Activated naive CD4-positive, alpha-beta T cell treated with Interleukin-2 at 50 U/mL for 16 hours (primary cell): ENCODE measurements at regions not wholly inside any gene's neighbourhood (a gene's known extent, or its start where the extent isn't known, plus 50 kb on each side); places are given as distances from the start of the nearest gene placed in this dataset.
"Not testable (repeated sequence)": the region's sequence is repeated elsewhere in the genome, so short reads cannot be mapped to it uniquely, and the experiment has no call there.

Source experiments
- DNase-seq: peaks from one replicate; pipeline ENCODE4 v3.0.0-alpha.2; 2020

DNA sequence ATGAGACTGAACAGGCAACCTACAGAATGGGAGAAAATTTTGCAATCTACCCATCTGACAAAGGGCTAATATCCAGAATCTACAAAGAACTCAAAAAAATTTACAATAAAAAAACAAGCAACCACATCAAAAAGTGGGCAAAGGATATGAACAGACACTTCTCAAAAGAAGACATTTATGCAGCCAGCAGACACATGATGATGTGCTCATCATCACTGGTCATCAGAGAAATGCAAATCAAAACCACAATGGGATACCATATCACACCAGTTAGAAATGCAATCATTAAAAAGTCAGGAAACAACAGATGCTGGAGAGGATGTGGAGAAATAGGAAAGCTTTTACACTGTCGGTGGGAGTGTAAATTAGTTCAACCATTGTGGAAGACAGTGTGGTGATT lies 51.7 kb upstream of the PAXBP1 start:
- not testable (repeated sequence) for DNase-seq

DNA sequence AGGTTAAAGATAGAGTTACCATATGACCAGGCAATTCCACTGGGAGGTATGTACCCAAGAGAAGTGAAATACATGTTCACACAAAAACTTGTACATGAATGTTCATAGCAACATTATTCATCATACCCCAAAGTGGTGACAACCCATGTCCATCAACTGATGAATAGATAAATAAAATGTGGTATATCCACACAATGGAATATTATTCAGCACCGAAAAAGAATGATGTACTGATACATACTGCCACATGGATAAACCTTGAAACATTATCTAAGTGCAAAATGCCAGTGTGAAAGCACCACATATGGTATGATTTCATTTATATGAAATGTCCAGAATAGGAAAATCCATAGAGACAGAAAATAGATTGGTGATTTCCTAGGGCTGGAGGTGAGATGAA lies 53.4 kb upstream of the PAXBP1 start:
- no peak for DNase-seq

DNA sequence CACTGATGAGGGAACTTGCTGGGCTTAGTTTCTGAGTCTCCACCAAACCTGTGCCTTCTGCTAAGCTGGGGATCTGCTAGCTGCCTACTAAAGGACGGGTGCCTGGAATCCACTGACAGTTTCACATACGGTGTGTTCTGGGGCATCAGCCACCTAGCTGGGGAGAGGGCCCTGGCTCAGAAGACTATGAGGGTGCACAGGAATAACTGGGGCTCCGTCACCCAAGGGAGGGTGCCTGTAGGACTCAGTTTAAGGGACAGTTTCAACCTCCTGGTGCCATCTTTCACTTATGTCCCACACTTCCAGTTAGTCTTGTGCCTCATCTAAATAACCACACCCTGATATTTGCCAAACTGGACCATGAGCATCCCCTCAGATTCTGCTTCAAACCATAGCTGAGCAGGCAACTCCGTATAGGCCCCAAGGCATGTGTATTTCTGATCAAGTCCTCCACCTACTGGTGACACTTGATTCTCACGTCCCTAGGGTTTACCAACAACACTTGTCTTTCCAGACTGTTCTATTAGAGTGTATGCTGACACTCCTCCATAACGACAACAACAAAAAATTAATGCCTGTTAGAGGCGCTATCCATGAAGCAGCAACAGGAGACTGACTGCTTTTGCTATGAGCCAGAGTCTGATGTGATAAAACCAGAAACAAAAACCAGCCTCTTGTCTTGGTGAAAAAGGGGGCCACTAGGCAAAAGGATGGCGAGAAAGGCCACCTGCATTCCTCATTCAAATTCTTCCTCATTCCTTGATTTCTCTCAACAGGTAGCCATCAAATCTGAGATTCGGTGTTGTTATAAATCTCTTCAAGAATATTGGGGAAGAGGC lies 55.0 kb upstream of the PAXBP1 start:
- peak; percentile 24 for DNase-seq

DNA sequence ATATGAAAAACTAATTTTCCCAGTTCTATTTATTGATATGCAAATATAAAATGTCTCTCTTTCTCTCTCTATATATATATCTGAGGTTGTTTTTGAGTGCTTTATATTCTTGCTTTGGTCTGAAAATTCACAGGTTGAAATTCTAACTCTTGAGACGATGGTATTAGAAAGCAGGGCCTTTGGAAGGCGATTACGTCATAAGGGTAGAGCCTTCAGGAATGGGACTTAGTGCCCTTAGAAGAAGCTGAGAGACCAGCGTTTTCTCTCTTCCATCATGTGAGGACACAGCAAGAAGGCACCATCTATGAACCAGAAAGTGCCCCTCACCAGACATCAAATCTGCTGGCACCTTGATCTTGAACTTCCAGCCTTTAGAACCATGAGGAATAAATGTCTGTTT lies 57.4 kb upstream of the PAXBP1 start:
- DNase-seq = no peak

DNA sequence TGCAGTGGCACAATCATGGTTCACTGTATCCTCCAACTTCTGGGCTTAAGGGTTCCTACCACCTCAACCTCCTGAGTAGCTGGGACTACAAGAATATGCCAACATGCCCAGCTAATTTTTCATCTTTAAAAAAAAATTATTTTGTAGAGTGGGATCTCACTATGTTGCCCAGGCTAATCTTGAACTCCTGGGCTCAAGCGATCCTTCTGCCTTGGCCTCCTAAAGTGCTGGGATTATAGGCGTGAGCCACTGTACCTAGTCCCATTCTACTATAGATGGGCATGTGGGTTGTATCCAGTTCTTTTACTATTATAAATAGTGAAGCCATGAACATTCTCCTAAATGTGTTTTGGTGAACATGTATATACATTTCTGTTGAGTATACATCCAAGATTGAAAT lies 57.9 kb upstream of the PAXBP1 start:
- DNase-seq = no peak

DNA sequence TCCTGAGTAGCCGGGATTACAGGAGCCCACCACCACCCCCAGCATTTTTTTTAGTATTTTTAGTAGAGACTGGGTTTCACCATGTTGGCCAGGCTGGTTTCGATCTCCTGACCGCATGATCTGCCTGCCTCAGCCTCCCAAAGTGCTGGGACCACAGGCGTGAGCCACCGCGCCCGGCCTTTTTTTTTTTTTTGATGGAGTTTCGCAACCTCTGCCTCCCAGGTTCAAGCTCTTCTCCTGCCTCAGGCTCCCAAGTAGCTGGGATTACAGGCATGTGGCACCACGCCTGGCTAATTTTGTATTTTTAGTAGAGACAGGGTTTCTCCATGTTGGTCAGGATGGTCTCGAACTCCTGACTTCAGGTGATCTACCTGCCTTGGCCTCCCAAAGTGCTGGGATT lies 60.2 kb upstream of the PAXBP1 start:
- DNase-seq = not testable (repeated sequence)

DNA sequence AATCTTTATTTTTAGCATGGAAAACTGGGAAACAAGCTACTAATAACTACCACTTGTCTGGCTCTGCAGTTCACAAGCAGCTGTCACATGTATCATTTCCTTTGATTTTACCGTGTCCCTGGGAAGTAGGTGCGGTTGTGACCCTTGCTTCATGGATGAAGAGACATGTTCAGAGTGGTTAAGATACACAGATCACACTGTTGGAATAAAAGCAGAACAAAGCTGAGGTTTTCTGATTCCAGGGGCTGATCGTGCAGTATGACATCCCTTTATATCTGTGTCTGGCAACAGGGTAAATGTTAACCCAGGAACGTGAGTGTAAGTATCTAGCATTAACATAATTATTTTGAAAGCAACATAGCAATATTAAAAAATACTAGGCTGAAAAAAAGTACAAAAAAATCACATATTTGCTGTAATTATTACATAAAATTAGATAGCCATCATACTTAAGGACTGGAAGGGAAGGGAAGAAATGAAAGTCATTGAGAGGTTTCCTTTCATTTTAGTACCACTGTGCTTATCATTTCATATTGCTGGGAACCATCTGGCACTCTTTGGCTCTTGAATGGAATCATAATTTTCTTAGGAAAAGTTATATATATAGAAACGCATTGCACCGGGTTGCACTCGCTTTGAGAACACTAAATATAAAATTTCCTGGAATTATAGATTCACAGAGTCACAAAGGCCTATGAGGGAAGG lies 62.8 kb upstream of the PAXBP1 start:
- no peak for DNase-seq

DNA sequence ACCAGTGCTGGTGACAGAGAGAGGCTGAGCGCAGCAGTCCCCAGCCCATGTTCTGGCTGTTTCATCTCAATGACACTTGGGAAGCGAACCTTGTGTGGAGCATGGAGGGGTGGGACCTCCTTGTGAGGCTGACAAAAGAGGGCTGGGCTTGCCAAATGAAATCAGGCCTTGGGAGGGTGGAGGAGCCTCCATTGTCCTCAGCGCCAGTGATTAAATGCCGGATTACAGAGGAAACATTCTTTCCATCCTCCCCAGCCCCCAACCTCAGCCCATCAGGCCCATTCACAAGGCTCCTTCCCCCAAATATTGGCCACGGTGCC lies 63.3 kb upstream of the PAXBP1 start:
- DNase-seq = no peak

DNA sequence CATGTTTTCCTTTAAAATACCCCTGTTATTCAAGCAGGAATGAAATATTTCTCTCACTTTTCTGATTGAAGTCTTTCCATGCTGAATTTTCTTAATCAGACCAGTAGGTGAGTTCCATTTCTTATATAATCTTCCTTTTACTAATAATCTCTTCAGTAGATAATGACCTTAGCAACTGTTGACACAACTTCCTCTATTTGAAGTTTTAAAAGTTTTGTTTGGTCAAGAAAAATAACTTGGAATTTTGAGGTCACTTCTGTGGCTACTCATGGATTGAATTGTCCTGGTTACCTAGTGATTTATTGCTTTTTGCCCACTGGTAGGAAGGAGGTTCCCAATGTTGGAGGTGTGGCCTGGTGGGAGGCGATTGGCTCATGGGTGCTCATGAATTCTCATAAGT lies 70.6 kb upstream of the PAXBP1 start:
- no peak for DNase-seq

DNA sequence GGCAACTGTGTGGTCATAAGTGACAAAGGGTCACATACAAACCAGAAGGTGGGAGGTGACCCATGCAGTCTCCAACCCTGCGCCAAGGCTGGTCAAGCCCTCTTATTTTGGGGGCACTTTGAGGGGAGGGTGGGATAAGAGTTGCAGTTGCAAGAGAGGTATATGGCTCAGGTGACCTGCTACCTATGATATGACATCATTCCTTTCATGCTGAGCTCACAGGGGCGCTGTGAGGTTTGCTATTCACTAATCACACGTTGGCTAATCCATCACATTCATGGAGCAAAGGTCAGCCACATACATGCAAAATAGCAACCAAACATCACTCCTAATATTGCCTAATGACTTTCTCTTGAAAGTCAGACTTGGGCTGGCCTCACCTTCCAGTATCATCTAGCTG lies 72.0 kb upstream of the PAXBP1 start:
- no peak for DNase-seq

DNA sequence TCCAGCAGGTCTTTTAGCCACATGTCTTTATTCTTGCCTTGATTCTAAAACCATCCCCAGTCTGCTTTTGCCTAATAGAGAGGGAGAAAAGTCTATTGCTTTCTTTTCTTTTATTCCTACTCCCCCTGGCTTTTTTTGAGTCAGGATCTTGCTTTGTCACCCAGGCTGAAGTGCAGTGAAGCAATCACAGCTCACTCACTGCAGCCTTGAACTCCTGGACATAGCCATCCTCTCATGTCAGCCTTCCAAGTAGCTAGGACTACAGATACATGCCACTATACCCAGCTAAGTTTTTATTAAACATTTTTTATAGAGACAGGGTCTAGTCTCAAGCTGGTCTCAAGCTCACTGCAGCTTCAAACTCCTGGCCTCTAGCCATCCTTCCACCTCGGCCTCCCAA lies 72.5 kb upstream of the PAXBP1 start:
- no peak for DNase-seq

DNA sequence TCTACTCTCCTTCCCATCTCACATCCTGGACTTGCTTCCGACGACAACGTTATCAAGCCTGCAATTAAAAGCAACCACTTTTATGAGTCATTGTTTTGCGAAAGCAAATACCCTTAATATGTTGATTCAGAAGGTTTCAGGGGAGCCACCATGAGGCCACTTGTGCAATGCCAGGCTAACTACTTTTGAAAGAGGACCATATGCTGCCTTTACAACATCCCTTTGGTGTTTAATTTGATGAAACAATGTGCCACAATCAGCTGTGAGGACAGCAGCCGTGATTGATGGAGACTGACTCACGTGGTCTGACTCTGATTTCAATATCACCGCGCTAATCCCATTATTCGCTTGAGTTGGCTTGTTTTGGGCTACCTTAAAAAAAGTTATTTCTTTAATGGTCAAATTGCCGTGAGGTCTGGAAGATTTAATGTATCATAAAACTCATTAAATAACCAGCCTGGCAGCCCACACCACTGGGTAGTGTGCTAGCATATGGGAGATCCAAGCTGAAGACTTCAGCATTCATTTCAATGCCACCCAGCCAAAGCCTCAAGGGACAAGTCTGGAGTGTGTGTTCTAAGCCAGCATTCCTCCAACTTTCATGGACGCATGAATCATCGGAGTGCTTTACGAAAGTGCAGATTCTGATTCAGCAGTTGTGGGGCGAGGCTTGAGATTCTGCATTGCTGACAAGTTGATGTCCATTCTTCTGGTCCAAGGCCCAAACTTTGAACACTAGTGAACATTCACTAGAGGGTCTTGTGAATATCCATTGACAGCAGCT lies 73.3 kb upstream of the PAXBP1 start:
- no peak for DNase-seq

DNA sequence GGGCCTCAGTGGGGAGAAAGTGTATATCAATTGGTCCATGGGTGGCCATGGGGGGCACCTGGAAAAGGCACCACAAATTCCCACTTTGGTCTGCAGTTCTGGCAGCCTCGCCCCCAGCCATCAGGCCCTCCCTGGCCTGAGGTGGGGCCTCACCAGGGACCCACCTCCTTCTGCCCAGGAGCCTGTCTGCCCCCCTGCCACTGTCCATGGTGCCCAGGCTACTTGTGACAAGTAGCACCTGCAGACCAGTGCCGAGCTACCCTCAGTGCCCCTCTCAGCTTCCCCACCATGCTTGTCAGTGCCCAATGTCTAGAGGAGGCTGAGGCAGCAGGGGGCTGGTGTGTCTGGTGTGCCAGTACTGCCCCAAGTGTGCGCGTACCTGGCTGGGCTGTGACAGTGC lies 87.1 kb upstream of the PAXBP1 start:
- DNase-seq = no peak

DNA sequence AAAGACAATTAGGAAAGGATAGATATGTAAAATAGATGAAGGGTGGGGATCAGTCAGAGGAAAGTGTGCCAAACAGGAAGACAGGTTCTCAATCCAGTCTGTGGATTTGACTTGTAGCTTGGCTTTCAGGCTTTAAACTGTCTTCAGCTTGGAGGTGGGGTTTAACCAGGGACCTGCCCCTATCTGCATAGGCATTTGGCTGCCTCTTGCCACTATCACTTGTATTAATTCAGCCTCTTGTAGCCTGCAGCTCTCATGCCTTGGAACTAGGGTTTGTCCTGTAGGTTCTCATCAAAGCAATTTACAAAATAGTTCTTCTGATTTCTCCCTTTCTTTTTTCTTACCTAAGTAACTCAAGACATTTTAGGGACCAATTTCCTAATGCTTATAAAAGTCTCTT lies 88.8 kb upstream of the PAXBP1 start:
- DNase-seq = no peak

DNA sequence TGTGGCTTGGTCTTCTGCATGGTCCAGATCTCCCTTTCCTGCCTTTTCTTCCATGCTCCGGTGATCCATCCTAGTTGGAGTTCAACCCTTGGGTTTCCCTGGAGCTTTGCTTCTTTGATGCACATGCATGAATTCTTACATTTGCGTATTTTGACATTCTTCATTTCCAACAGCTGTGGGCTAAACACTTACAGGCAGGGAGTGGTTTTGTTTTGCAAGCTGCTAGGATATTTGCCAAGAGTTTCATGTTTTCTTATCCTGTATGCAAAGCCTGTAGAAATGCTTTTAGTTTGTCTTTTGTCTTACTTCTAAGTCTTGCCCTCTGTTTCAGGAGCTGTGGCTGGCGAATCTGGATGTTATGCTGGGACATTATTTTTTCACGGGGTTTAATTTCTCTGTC lies 90.3 kb upstream of the PAXBP1 start:
- DNase-seq = no peak

DNA sequence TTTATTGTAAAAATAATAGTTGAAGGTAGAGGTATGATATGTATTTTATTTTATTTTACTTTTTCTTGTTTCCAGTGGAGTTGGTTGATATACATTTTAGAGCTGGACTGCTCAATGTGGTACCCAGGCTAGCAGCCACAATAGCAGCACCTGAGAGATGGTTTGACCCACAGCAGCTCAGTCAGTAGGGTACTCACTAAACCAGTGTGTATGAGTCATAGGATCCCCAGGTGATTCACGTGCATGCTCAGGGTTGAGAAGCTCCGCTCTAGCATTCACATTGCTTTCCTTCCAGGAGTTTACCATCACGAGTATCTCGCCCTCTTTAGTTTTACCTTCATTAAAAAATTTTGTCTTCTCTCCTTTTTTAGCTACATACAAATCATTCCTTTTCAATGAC lies 96.0 kb upstream of the PAXBP1 start:
- DNase-seq = no peak

DNA sequence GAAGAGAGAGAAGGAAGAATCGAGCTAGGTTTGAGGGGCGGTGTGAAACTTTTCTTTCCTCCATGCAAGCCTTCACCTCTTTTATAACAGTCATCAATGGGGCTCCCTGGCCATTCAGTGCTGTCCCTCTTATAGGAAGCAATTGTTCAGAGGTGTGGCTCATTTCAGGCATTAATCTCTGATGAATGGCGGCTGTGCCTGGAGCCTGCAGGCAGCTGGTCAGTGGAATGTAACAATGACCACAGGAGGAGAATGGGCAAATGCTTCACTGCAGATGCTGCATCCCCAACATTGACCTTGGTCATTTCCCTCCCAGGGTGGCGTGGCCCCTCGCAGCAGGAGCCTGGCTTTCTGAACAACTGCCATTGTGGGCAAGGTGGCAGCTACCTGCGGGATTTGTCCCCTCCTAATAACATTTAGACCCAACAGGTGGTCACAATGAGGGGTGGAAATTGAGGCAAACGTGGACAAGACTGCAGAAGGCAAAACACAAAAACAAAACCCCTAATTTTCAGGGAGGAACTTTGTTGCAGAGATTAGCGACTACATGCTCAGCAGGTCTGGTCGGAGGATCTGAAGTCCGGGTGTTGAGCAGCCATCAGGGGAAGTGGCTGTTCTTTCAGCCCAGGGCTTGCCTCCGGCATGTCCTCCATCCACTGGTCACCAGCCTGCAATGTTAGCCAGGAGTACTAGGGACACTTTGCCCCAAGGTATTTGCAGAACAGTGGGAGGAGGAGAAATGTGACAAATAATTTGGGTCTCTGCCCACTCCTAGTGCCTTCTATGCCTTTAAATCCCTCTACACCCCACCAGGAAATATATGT lies 97.3 kb upstream of the PAXBP1 start:
- no peak for DNase-seq

DNA sequence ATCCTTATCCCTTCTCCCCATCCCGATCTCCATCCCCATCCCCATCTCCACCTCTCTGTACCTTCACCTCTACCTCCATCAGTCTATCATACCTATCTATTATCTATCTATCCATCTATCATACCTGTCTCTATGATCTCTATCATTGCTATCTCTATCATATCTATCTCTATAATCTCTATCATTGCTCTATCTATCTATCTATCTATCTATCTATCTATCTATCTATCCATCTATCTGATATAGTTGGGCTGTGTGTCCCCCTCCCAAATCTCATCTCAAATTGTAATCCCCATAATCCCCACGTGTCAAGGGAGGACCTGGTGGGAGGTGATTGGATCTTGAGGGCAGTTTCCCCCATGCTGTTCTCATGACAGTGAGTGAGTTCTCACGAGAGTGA lies 97.9 kb upstream of the PAXBP1 start:
- no peak for DNase-seq

DNA sequence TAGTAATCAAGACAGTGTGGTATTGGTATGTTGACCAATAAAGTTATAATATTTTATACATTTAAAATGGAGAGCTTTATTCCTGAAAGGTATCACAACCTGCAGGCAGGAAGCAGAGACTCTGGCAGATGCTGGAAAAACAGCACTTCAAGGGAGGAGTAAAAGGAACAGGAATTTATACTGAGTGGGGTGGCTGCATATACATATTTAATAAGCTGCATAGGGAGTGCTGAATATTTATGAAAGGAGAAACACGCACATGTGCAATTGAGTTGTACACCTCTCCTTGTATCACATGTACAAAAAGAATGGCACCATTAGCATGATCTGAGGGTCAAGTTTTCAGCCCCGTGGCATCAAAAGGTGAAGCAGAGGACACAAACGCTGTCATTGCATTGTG lies 104.9 kb upstream of the PAXBP1 start:
- DNase-seq = no peak

DNA sequence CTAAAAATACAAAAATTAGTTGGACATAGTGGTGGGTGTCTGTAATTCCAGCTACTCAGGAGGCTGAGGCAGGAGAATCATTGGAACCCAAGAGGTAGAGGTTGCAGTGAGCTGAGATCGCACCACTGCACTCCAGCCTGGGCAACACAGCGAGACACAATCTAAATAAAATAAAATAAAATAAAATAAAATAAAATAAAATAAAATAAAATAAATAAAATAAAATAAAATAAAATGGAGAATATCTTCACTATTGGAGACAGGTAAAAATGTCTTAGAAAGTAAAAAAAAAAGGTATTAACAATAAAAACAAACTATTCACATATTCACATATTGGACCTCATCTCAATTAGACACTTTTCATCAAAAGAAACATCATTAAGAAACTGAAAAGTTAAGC lies 106.3 kb upstream of the PAXBP1 start:
- not testable (repeated sequence) for DNase-seq

DNA sequence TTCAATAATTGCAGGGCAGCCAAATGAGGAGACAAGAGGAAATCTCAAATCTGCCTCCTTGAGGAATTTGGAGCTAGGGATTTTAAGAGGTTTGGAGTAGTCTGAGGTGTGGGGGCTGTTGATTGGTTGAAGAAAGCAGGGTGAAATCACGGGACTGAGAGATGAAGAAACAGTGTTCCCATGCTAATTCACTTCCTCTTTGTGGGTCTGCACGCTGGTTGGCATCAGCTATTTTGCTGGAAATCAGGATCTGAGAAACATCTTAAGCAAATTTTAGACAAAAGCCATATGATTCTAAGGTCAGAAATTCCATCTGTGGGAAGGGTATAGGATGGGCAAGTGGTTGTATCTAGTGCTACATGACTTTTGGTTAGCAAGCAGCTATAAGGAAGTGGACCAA lies 107.1 kb upstream of the PAXBP1 start:
- DNase-seq = no peak

DNA sequence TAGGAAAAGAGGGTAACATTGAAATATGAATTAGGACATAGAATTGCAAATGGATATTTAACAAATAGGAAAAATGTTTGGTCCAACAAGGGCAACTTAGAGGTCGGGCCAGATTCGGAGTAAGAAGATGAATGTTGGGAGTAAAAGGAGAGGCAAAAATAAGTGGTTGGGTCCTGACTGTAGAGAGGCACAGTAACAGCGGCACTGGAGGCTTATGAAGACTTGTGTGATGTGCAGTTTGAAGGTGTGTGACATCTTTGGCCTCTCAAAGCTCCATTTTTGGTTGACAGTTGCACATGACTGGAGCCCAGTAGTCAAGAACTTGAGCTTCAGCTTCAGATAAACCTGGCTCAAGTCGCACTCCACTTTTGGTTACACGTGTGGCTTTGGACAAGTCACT lies 109.9 kb upstream of the PAXBP1 start:
- no peak for DNase-seq

DNA sequence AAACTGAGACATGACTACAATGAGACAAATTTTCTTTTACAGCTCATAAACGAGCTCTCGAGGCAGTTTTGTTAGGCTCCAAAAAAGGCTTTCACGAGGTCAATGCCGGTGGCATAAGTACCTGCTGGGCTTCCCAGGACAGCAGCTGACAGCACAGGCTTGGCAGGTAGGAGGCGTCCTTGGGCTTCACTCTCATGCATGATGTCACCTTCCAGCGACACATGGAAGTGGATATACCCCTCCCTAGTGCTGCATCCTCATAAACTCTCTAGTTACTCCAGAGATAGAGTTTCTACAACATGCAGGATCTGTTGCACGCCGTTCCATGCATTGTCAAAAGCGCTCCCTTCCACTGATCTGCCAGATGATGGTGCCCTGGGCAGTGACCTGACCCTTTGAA lies 112.5 kb upstream of the PAXBP1 start:
- no peak for DNase-seq
